T-helper 9 cell (primary cell): ENCODE measurements at regions not wholly inside any gene's neighbourhood (a gene's known extent, or its start where the extent isn't known, plus 50 kb on each side); places are given as distances from the start of the nearest gene placed in this dataset.
"Not testable (repeated sequence)": the region's sequence is repeated elsewhere in the genome, so short reads cannot be mapped to it uniquely, and the experiment has no call there.

ENCODE experiments used
- DNase-seq: peaks from one replicate; pipeline ENCODE4 v3.0.0-alpha.2; 2020

DNA sequence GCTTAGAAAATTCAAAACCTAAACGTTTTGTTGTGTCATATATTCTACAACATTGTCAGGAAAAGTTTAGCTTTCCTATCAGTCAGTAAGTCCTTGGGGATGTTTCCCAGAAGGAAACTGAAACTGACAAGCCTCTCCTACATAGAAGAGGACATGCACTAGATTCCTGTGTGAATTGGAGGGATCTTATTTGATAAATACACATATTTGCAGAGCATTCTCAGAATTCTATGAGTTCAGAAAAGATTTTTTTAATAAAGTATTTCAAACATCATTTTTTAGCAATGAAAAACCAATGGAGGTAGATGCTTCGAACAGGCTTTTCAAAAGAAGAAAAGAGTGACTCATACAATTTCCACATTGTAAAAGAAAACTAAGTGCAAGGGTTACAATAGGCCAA, 1706.7 kb downstream of the SUCLG1 start:
- DNase-seq = no peak

DNA sequence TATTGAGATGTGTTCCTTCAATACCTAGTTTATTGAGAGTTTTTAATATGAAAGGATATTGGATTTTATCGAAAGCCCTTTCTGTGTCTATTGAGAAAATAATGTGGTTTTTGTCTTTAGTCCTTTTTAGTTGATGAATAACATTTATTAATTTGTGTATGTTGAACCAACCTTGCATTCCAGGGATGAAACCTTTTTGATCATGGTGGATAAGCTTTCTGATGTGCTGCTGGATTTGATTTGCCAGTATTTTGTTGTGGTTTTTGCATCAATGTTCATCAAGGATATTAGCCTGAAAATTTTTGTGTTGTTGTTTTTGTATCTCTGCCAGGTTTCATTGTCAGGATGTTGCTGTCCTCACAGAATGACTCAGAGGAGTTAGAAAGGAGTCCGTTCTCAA, 1710.4 kb downstream of the SUCLG1 start:
- DNase-seq = no peak

DNA sequence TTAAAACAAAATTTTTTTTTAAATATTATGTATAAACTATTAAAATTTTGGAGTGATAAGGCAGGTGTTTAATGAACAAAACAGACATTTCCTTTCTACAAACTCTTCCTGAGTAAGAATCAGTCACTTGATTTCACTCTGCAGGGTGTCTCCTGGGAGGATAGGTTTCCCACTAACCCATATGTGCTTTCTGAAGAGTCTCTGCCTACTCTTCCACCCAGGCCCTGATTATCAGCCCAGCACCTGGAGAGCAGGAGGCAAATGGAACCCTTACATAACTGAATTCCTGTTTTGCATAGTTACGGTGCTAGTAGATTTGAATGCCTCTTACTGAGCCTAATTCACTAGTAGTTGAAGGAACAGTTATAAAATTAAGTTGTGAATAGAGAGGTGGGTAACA, 1718.6 kb downstream of the SUCLG1 start:
- no peak for DNase-seq

DNA sequence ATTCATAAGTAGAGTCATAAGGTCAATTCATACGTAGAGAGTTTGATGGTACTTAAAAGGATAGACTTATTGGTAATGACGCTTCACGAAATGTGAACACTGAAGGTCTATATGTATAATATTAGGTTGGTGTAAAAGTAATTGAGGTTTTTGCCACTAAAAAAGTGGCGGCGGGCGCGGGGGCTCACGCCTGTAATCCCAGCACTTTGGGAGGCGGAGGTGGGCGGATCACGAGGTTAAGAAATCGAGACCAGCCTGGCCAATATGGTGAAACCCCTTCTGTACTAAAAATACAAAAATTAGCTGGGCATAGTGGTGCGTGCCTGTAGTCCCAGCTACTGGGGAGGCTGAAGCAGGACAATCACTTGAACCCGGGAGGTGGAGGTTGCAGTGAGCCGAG, 1721.1 kb downstream of the SUCLG1 start:
- DNase-seq = not testable (repeated sequence)

DNA sequence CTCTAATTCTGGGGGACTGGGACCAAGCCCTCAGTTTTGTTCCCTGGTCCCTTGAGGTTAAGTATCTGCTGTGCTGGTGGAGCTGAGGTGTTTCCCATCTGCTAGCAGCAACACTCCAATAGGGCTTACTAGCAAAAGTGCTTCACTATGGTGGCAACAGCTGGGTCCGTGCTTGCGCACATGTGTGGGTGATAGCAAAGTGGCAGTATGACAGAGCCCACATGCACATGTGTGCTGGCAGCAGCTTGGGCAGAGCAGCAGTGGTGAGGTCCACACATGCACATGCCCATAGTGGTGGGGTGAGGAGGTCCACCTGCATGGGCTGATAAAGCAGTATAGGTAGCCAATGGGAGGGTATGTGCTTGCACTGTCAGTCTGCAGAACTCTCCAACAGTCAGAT, 1723.7 kb downstream of the SUCLG1 start:
- DNase-seq = no peak

DNA sequence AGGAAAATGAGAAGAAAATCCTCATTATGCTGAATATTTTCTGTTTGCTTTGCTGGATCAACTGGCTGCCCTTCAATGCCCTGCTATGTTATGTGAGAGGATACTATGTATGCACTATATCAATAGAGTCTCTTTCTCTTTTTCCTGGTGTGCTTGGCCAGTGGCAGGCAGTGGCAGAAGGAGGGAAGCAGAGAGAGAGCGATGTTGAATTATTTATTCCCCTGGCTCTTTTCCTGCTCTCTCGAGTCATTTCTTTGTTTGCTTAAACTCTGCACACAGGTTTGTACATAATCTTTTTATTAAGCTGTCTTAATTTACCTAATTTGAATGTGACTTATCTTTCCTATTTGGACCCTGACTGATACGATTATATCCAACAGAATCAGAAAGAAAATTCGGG, 1727.3 kb downstream of the SUCLG1 start:
- no peak for DNase-seq

DNA sequence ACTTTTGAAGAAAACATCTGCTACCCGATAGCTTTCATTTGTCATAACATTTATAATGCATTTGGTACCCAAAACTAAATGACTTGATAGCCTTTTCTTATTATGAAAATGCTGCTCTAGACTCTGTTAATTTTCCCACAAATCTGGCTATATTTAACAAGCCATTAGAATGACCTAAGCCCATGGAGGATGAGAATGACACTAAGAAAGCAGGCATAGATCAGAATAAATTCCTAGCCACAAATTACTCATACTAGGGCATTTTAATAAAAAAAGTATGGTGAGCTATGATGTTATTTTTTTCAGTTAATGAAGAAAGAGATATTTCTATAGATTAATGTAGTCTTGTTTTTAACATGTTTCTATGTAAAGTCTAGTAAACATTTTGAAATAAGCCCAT, 1728.3 kb downstream of the SUCLG1 start:
- DNase-seq = no peak

DNA sequence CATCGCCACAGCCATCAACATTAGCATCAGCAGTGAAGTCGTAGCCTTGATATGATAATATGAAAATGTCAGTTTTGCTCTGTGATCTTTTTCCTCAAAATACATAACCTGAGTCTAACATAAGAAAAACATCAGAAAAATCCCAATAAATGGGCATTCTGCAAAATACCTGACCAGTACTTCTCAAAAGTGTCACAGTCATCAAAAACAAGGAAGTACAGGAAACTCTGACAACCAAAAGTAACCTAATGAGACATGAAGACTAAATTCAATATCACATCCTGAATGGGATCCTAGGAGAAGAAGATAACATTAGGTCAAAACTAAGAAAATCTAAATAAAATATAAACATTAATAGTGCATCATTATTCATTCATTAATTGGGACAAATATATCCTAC, 1731.0 kb downstream of the SUCLG1 start:
- DNase-seq = no peak

DNA sequence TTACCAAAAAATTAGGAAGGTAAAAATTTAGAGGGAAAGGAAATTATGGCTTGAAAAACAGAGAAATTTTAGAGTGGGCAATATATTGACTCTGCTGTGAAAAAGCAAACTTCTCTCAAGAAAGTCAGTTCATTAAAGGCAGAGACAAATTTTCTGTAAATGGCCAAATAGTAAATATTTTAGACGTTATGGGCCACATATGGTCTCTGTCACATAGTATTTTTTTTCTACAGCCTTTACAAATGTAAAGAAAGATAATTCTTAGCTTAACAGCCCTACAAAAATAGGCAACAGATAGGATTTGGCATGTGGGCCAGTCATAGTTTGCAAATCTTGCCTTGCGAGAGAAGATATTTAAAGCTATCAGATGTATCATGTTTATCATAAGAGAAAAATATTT, 1750.4 kb downstream of the SUCLG1 start:
- no peak for DNase-seq

DNA sequence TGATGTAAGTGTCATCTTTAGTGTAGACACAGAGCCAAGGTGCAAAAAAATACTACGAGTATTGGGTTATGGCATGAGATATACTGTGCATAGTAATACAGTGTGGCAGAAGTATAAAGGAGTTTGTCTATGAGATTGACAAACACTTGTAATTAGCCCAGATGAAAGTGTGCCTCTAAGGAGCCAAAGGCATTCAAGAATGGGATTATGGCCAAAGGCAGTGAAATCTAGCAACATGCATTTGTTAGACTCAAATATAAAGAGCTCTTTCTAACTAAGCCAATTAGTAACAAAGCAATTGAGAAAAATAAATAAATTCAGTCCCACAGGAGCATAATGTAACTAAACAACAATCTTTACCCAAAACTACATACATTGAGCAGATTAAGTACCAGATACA, 1761.8 kb downstream of the SUCLG1 start:
- no peak for DNase-seq

DNA sequence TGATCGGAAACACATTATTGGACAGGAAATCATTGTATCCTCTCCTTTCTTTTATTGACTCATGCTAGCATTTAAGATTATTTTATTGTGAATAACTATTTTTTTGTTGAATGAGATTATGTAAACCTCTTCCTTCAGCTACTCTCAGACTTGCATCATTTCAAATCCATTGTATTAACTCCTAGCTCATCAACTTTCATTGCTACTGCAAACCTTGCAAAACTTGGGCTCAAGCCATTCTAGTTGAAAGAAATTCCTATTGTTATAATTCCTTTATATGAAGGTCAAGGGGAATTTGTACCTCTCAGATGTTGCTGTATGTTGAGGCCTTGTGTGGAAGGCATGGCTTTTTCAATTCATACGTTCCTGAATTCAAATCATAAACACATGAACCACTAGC, 1764.6 kb downstream of the SUCLG1 start:
- DNase-seq = no peak

DNA sequence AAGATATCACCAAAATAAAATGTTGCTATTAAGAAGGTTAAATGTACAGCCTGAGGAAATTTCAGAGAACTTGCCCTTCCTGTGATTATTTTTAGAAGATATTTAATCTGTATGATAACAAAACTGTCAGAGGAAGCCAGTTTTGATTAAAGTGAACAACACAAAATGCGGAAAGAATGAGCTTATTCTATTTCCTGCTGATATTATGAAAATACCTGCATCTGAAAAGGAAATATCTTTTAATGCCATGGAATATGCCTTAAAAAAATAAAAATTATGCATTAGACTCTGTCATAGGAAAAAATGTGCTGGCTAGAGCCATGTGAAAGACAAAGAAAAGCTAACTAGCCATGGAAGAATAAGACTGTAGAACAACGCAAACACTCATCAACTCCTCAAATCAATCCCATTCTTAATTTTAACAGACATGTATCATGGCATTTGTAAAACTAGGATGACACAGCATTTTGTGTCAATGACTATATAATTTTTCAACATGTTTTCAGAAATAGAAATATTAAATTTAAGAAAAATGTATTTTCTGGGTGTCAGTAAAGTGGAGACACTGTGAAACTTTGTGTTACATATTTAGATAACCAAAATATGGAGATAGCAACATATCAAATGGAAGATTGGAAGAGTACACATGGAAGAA, 1768.2 kb downstream of the SUCLG1 start:
- no peak for DNase-seq

DNA sequence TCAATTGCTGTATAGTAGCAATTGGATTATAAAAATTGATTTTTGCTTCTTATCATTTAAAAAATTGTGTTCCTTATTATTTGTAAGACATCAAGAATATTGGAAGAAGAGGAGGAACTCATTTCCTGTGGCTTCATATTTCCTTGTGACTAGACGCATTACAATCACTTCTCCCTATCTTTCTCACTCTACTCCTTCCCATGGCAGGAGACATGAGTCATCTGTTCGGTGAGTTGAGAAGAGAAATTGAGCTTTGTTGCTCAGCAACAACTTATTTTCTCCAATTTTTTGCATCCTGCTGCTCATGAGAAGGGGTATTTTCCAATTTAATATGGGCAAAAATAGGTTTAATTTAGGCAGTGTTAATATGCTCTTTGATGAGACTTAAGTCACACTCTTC, 1783.9 kb downstream of the SUCLG1 start:
- no peak for DNase-seq

DNA sequence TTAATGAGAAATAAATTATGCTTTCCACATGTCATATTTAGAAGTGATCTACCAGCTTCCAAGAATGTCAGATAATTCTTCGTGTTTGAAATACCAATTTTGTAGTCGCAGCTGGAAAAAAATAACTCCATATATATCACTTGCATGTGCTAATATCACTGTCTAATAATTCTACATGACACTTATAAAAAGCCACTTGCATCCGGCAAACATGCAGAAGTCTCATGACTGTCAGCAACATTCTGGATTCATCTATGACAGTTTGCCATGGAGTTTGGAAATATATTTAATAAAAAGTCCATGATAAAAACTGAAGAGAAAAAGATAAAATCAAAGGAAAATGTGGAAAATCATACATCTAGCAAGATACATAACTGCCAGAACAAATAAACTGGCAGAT, 1784.4 kb downstream of the SUCLG1 start:
- DNase-seq = no peak

DNA sequence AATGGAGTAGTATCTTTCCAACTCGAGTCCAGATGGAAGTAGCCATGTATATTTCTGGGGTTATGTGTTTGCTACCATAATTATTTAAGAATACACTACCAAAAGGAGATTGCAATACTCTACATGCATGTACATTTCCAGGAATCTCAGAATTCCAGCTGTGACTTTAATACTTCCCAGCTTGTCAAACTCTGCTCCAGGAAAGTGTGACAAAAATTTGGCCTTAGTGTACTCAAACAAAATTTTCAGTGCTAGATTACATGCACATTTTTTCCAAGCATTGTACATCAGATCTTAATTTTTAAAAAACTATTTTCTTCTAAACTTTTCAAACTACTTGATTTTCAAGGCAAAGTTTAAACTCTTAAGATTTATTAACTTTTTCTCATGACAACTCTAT, 1791.6 kb downstream of the SUCLG1 start:
- DNase-seq = no peak

DNA sequence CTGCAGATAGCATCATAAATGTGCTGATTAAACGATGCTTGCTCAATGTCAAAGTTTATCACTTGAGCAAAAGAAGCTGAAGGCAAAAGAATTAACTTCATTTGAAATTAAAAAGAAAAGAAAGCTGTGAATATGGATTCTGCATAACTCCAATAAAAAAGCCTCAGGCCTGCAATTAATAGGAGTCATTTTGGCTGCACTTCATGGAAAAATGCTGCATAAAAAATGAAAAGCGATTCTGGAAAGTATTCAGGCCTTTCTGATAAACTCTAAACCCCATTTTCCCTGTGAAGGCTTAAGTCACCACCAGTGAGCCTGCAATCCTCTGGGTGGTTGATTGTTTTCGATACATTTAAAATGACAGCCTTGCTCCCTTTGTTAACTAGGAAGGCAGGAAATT, 1793.4 kb downstream of the SUCLG1 start:
- no peak for DNase-seq

DNA sequence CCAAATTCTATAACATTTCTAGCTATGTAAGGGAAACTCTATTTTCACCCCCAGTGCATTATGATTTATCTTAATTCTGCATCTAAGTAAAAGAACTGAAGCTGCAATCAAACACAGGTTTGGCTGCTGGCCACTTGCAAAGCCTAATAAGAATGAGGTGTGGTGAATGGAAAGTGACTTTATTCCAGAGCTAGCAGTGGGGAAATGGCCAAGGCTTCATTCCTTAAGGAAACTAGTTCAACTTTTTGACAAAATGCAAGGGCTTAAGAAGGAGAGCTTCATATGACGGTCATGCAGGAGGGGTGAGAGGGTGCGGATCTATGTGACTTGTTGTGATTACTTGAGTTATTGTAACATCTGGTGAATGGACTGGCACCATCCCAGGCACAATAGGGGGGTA, 1802.0 kb downstream of the SUCLG1 start:
- no peak for DNase-seq

DNA sequence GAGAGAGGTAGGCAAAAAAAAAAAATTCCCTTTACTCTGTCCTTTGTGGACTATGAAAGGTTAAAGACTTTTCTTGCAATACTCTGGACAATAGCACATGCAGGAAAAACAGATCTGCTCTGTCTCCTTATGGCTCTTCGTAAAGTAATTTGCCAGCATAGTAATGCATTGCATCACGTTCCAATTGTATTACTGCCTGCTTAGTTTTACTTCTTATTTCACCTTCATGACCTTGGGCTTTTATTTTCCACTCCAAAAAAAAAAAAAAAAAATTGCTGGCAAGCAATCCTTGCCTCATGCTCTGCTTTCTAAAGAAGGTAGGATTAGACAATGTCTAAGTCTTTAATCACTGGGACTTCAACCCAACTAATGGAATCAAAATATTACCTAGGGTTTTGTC, 1802.7 kb downstream of the SUCLG1 start:
- no peak for DNase-seq

DNA sequence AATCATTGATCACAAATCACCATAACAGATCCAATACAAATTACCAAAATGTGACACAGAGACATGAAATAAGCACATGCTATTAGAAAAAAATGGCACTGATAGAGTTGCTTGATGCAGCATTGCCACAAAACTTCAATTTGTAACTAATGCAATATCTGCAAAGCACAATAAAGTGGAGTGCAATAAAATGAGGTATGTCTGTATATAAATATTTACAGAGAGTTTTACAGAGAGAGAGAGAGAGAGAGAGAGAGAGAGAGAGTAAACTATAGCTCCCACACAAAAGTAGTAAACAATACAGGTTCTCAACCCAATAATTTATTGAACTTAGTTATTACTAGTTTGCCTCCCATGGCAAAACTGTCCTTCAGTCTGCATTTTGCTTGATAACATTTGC, 1807.0 kb downstream of the SUCLG1 start:
- DNase-seq = no peak

DNA sequence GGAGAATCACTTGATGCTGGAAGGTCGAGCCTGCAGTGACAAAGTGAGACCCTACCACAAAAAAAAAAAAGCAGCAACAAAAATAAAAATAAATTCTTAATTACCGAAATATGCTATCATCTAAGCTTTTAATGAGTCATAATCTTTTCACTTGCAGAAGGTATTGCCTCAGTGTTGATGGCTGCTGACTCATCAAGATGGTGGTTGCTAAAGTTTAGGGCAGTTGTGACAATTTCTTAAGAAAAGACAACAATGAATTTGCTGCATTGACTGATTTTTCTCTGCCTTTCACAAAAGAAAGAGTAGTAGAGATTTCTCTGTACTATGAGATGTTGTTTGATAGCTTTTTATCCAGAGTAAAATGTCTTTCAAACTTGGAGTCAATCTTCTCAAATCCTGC, 1809.0 kb downstream of the SUCLG1 start:
- no peak for DNase-seq

DNA sequence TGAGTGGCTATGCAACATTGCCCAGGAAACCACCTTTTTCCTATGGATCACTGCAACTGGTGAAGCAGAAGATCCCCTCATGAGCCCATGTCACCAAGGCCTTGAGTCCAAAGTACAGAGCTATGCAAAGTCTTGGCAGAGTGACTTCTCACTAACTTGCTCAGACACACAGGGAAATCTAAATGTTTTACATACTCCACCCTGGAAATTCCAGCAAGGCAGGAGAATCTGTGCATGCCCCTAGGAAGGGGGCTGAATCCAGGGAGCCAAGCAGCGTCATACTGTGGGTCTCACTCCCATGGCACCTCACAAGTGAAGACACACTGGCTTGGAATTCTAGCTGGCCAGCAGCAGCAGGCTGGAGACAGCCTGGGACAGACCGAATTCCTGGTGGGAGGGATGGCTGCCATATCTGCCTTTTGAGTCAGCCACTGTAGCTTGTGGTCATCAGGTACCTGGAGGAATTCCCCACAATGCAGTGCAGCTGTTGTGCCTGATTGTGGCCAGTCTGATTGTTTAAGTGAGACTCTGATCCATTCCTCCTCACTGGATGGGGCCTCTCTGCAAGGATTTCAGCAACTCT, 1817.4 kb downstream of the SUCLG1 start:
- DNase-seq = no peak

DNA sequence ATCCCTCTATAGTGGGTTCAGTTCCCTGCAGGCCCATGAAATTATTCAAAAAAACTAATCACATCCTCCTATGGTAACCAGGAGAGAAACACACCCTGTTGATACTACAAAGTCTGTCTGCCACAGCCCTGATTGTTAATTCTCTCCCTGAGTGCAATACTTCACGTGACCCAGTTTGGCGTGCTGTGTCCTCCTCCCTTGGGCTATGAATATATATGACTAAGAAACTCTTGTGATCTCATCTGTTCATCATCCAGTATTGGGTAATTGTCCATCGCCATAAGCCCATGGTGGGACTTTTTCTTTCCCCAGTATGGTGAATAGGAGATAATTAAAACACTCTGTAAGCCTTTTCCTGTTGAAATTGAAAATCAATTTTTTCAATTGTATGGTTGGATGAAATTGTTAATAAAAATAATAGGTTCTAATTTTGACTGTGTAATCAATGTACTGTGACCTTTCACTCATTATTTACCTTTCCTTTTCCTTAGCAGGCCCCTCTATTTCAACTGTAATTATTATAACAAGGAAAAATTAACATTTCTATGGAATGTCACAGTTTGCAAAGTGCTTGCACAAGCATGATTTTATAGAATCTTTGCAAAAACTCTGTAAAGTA, 1822.6 kb downstream of the SUCLG1 start:
- DNase-seq = no peak

DNA sequence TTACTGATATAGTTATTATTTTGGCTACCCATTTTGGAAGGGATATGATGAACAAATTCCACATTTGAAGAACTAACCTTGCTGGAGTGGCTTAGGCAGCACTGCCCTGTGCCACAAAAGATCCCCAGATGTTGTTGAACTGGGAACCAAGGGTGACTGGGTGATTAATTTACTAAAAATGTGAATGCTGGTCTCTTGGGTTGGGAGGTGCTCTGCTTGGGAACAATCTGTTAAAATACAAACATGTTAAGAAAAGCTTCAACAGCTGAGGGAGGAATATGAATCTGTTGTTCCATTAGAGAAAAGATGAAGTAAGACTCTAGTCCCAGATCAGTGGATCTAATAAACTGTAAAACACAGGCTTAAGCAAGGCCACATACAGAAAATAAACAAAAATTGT, 1860.1 kb downstream of the SUCLG1 start:
- DNase-seq = no peak

DNA sequence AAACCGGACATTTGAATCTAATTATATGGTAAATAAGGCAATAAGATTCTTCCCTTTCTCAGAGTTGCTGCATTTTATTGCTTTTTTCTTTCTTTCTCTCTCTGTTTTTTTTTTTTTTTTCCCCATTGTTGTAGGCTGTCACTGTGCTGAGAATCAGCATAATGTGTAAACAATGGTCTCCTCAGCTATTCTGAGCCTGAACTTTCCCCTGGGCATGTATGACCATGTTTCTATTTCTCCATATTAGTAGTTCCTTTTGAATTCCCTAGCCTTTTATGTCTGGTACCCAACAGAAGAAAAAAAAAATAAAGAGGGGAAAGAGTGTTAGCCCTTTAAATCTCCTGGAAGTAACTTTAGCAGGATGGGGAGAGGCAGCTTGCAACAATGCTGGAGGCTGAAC, 1862.5 kb downstream of the SUCLG1 start:
- no peak for DNase-seq

DNA sequence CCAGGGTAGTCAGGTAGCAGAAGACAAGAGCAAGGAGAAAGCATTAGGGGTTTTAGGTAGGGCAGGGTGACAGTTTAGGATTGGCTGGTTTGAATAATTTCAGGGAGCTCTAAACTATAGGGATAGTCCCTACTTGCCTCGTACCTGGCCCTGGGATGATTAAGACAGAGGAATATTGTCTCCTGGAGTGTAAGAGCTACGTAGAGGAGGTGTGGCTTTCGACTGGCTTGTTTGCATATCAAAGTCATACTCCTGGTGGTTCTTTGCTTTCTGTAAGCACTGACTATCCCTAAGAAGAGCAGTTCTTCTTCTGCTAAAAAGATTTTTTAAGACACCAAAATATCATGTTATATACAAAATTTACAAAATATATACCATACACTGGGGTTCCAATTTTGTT, 1867.4 kb downstream of the SUCLG1 start:
- no peak for DNase-seq
